H1 (cell line): ENCODE measurements at regions not wholly inside any gene's neighbourhood (a gene's known extent, or its start where the extent isn't known, plus 50 kb on each side); places are given as distances from the start of the nearest gene placed in this dataset.

Experiments
- CTCF ChIA-PET: fragments of 300-600 bp; sonication (Branson Sonifier 250); formaldehyde crosslinking; loops from one replicate; lab custom pipeline; 2021; ENCODE audit not compliant: partially characterized antibody; lab: Charles Lee
- POLR2A ChIA-PET: fragments of 300-600 bp; sonication (Branson Sonifier 250); formaldehyde crosslinking; loops from one replicate; lab custom pipeline; 2021; ENCODE audit warnings: inconsistent platforms; ENCODE audit not compliant: partially characterized antibody; lab: Charles Lee
- DNase-seq, 2 experiments: peaks; one replicate each; pipeline versions ENCODE4 v3.0.0 to v3.0.0-alpha.2; 2010 to 2022; ENCODE audit warnings: low spot score in 2 of 2, low read depth in 1 of 2, mixed read lengths in 1 of 2
- FAIRE-seq: peaks from 2 replicates; lab custom pipeline; 2011; peaks lifted over from hg19 to GRCh38; lab: Jason Lieb, UNC
- H2AFZ ChIP-seq: 2 replicates; pipeline ENCODE4 v1.8.1; 2012; ENCODE audit warnings: low read length, inconsistent platforms
- H2AK5ac ChIP-seq: 2 replicates; pipeline ENCODE4 v1.6.1; 2013; ENCODE audit warnings: low read depth, low read length
- H2BK120ac ChIP-seq: replicated peaks from 2 replicates; pipeline ENCODE3; 2013; ENCODE audit warnings: low read depth, low read length, inconsistent platforms
- H2BK12ac ChIP-seq: 2 replicates; pipeline ENCODE4 v1.6.1; 2013; ENCODE audit warnings: low read depth, low read length
- H2BK15ac ChIP-seq: 2 replicates; pipeline ENCODE4 v1.6.1; 2013; ENCODE audit warnings: low read length
- H2BK20ac ChIP-seq: 2 replicates; pipeline ENCODE4 v1.6.1; 2013; ENCODE audit warnings: low read length
- H2BK5ac ChIP-seq: 2 replicates; pipeline ENCODE4 v1.6.1; 2013; ENCODE audit warnings: low read depth, low read length
- H3K14ac ChIP-seq: 2 replicates; pipeline ENCODE4 v1.6.1; 2013; ENCODE audit warnings: inconsistent platforms; ENCODE audit not compliant: insufficient read length
- H3K18ac ChIP-seq: 2 replicates; pipeline ENCODE4 v1.6.1; 2013; ENCODE audit warnings: low read length; ENCODE audit errors: extremely low read depth
- H3K23ac ChIP-seq: 2 replicates; pipeline ENCODE4 v1.6.1; 2013; ENCODE audit warnings: inconsistent platforms; ENCODE audit not compliant: insufficient read length
- H3K23me2 ChIP-seq: 2 replicates; pipeline ENCODE4 v1.6.1; 2013; ENCODE audit warnings: low read depth, low read length
- H3K27ac ChIP-seq: 2 replicates; pipeline ENCODE4 v1.6.1; 2011; ENCODE audit warnings: low read depth, low read length, inconsistent platforms
- H3K27me3 ChIP-seq, 4 experiments: replicated peaks in 1 of 4; 1 replicate in 1 of 4; 2 replicates in 3 of 4; pipeline versions ENCODE4 v1.6.1 to v1.8.1; 2011 to 2013; ENCODE audit warnings: low read length in 3 of 4, mild to moderate bottlenecking in 3 of 4, inconsistent platforms in 2 of 4, mixed read lengths in 2 of 4, moderate library complexity in 1 of 4; ENCODE audit not compliant: control insufficient read depth in 3 of 4, insufficient read depth in 3 of 4; ENCODE audit errors: extremely low read depth in 1 of 4
- H3K36me3 ChIP-seq, 4 experiments: 2 replicates each; pipeline versions ENCODE4 v1.6.1 to v1.8.1; 2011 to 2013; ENCODE audit warnings: mild to moderate bottlenecking in 4 of 4, low read length in 3 of 4, moderate library complexity in 2 of 4, control low read depth in 1 of 4, inconsistent platforms in 1 of 4; ENCODE audit not compliant: insufficient read depth in 4 of 4, control insufficient read depth in 2 of 4
- H3K4ac ChIP-seq: replicated peaks from 2 replicates; pipeline ENCODE3; 2013; ENCODE audit warnings: low read length, low read depth, mixed read lengths, inconsistent platforms; ENCODE audit not compliant: insufficient read length
- H3K4me1 ChIP-seq, 4 experiments: replicated peaks in 1 of 4; 1 replicate in 1 of 4; 2 replicates in 3 of 4; pipeline versions ENCODE4 v1.6.1 to v1.8.1; 2011 to 2013; ENCODE audit warnings: low read length in 3 of 4, inconsistent platforms in 2 of 4, mixed read lengths in 1 of 4; ENCODE audit not compliant: insufficient read depth in 4 of 4, control insufficient read depth in 3 of 4
- H3K4me2 ChIP-seq, 2 experiments: 2 replicates each; pipeline versions ENCODE4 v1.6.1 to v1.8.1; 2011 to 2013; ENCODE audit warnings: low read depth in 2 of 2, low read length in 2 of 2, control low read depth in 1 of 2, inconsistent platforms in 1 of 2, mild to moderate bottlenecking in 1 of 2; ENCODE audit not compliant: insufficient read depth in 1 of 2
- H3K4me3 ChIP-seq, 4 experiments: fragments of 200-600, 300-600 bp in 1 of 4; sonication (generic), shearing (Covaris generic), sonication (Bioruptor Twin) in 1 of 4; 2 replicates each; pipeline versions ENCODE4 v1.5.1 to v1.8.1; 2011 to 2016; ENCODE audit warnings: low read length in 4 of 4, low read depth in 3 of 4, control low read depth in 2 of 4, inconsistent platforms in 2 of 4, mild to moderate bottlenecking in 2 of 4, mixed read lengths in 1 of 4, moderate library complexity in 1 of 4; ENCODE audit not compliant: insufficient read depth in 2 of 4; ENCODE audit errors: extremely low read depth in 1 of 4
- H3K56ac ChIP-seq: replicated peaks from 2 replicates; pipeline ENCODE3; 2013; ENCODE audit warnings: low read depth, mild to moderate bottlenecking, mixed read lengths, low read length, inconsistent platforms; ENCODE audit not compliant: insufficient read length
- H3K79me1 ChIP-seq: 2 replicates; pipeline ENCODE4 v1.6.1; 2013; ENCODE audit warnings: low read depth, low read length, control low read depth
- H3K79me2 ChIP-seq, 2 experiments: 2 replicates each; pipeline versions ENCODE4 v1.6.1 to v1.8.1; 2012 to 2013; ENCODE audit warnings: low read length in 2 of 2, mild to moderate bottlenecking in 2 of 2, inconsistent platforms in 1 of 2; ENCODE audit not compliant: insufficient read depth in 2 of 2, control insufficient read depth in 1 of 2
- H3K9ac ChIP-seq, 4 experiments: replicated peaks in 1 of 4; 1 replicate in 1 of 4; 2 replicates in 3 of 4; pipeline versions ENCODE4 v1.6.1 to v1.8.1; 2011 to 2013; ENCODE audit warnings: low read depth in 3 of 4, low read length in 3 of 4, control low read depth in 2 of 4, mild to moderate bottlenecking in 2 of 4, moderate library complexity in 2 of 4, inconsistent platforms in 1 of 4; ENCODE audit errors: extremely low read depth in 1 of 4
- H3K9me3 ChIP-seq, 2 experiments: 2 replicates each; pipeline versions ENCODE4 v1.6.1 to v1.8.1; 2012 to 2013; ENCODE audit warnings: mild to moderate bottlenecking in 2 of 2, moderate library complexity in 2 of 2, control low read depth in 1 of 2, inconsistent platforms in 1 of 2, low read depth in 1 of 2, low read length in 1 of 2, mixed read lengths in 1 of 2; ENCODE audit not compliant: insufficient read depth in 2 of 2
- H4K20me1 ChIP-seq, 2 experiments: replicated peaks in 1 of 2; 2 replicates each; pipeline versions ENCODE3 to v1.8.1; 2011 to 2013; ENCODE audit warnings: inconsistent platforms in 2 of 2, low read length in 2 of 2, mild to moderate bottlenecking in 1 of 2; ENCODE audit not compliant: insufficient read depth in 2 of 2, control insufficient read depth in 1 of 2
- H4K5ac ChIP-seq: 2 replicates; pipeline ENCODE4 v1.6.1; 2013; ENCODE audit warnings: low read length, low read depth, mixed read lengths, inconsistent platforms; ENCODE audit not compliant: insufficient read length
- H4K8ac ChIP-seq: 2 replicates; pipeline ENCODE4 v1.8.0; 2013; ENCODE audit warnings: mild to moderate bottlenecking, moderate library complexity, low read length, inconsistent platforms; ENCODE audit not compliant: insufficient read depth; ENCODE audit errors: extremely low read depth
- H4K91ac ChIP-seq: replicated peaks from 2 replicates; pipeline ENCODE3; 2013; ENCODE audit warnings: low read length, mixed read lengths, inconsistent platforms; ENCODE audit not compliant: insufficient read length
- CTBP2 ChIP-seq: IDR thresholded peaks from 2 replicates; pipeline ENCODE4 v1.7.0; 2011; ENCODE audit warnings: borderline replicate concordance, mild to moderate bottlenecking, moderate library complexity, mixed read lengths, low read length; ENCODE audit not compliant: insufficient read depth, insufficient read length
- SIRT6 ChIP-seq: IDR thresholded peaks from one replicate; pipeline ENCODE4 v1.7.1; 2012; ENCODE audit warnings: low read length, inconsistent platforms
- WGBS, 2 experiments: shearing (Covaris generic) in 1 of 2; methylation state at CpG; one replicate each; pipeline versions ENCODE4 v1.1.6 to v1.1.7; 2013 to 2015; ENCODE audit warnings: low lambda C conversion rate in 2 of 2, mixed read lengths in 2 of 2, inconsistent platforms in 1 of 2, low coverage in 1 of 2, missing lambda C conversion rate in 1 of 2; ENCODE audit not compliant: insufficient replicate concordance in 2 of 2, insufficient coverage in 1 of 2, insufficient read length in 1 of 2; ENCODE audit errors: extremely low coverage in 1 of 2, missing lambda C conversion rate in 1 of 2; 5-methylcytosine and 5-hydroxymethylcytosine counted together

DNA sequence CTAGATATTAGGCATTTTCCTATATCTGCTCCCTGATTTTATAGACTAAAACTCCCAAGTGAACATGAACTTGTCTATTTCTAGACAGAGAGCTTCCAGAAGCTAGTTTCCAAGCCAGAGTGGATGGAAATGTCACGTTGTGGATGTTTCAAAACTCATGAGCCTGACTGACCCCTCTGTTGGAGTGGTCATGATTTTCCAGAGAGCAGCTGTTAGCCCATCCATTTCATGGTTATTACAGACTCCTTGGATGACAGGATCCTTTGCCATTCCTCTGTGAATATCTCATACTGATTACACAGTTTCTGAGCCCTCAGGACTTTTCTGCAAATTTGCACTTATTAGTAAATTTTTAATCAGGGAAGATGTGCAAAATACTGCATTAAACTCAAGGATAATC, 76.8 kb upstream of the ATF3 start:
- FAIRE-seq (no peak), DNase-seq (no peak)
- no peak overlapping the region for H2AK5ac ChIP-seq
- H2BK5ac ChIP-seq: no peak overlapping the region
- H3K4ac ChIP-seq: no peak overlapping the region
- no peaks in the 10 kb centered on the region for H3K79me2 ChIP-seq
- H2AFZ ChIP-seq: no peak overlapping the region
- no peaks in the 10 kb centered on the region for H3K23me2 ChIP-seq
- WGBS, 2 experiments: 96% methylated on average over 1 of the region's 1 CpG; no CpG with 5 or more reads in 1 of the 2 experiments
- TF ChIP-seq SIRT6: no peak
- no peak for TF ChIP-seq CTBP2
- no peak overlapping the region for H3K23ac ChIP-seq
- no peak overlapping the region for H3K18ac ChIP-seq
- no peak overlapping the region for H2BK15ac ChIP-seq
- H3K9me3 ChIP-seq: peaks cover 0 to 3% of the 10 kb centered on the region in 2 experiments; a peak in 1 of 4 replicates
- no peak overlapping the region for H3K14ac ChIP-seq
- CTCF ChIA-PET: interaction anchor here (1.1 to 1.7 kb wide), 3 partner anchors 54 to 76 kb away, joined by 3 to 4 read pairs (median 3); no protein-coding TSS in a partner anchor
- H3K4me2 ChIP-seq: no peak overlapping the region
- no peak overlapping the region for H2BK20ac ChIP-seq
- H4K8ac ChIP-seq: no peak overlapping the region
- no peak overlapping the region for H2BK12ac ChIP-seq
- H3K27ac ChIP-seq: no peak overlapping the region
- H3K27me3 ChIP-seq: no peaks in the 10 kb centered on the region
- no peak overlapping the region for H4K5ac ChIP-seq
- no peaks in the 10 kb centered on the region for H4K20me1 ChIP-seq
- H4K91ac ChIP-seq: no peak overlapping the region
- H3K4me1 ChIP-seq: no peaks in the 10 kb centered on the region
- no peak overlapping the region for H2BK120ac ChIP-seq
- no peak overlapping the region for H3K9ac ChIP-seq
- no peak overlapping the region for H3K56ac ChIP-seq
- H3K79me1 ChIP-seq: no peaks in the 10 kb centered on the region
- H3K4me3 ChIP-seq: no peak overlapping the region
- no peaks in the 10 kb centered on the region for H3K36me3 ChIP-seq
- POLR2A ChIA-PET: interaction anchor here (1.8 kb wide), 1 partner anchor 77 kb away, joined by 6 read pairs; the partner anchor contains the start of gene ATF3
